Fibroblast of lung (primary cell): ENCODE measurements at regions not wholly inside any gene's neighbourhood (a gene's known extent, or its start where the extent isn't known, plus 50 kb on each side); places are given as distances from the start of the nearest gene placed in this dataset.

Experiments
- DNase-seq, 2 donors: peaks; one replicate each; pipeline versions ENCODE4 v3.0.0 to v3.0.0-alpha.2; 2010; ENCODE audit warnings: low read depth in 2 of 2
- H2AFZ ChIP-seq: 2 replicates; pipeline ENCODE4 v1.5.1; 2012; ENCODE audit warnings: low read length, control low read depth, inconsistent platforms
- H3K27ac ChIP-seq: 2 replicates; pipeline ENCODE4 v1.5.1; 2011; ENCODE audit warnings: low read length, control low read depth; ENCODE audit not compliant: insufficient read depth
- H3K27me3 ChIP-seq: 2 replicates; pipeline ENCODE4 v1.5.1; 2011; ENCODE audit warnings: mild to moderate bottlenecking, low read length; ENCODE audit not compliant: control insufficient read depth, insufficient read depth
- H3K36me3 ChIP-seq: 2 replicates; pipeline ENCODE4 v1.5.1; 2011; ENCODE audit warnings: low read length; ENCODE audit not compliant: control insufficient read depth, insufficient read depth
- H3K4me1 ChIP-seq: 2 replicates; pipeline ENCODE4 v1.5.1; 2011; ENCODE audit warnings: low read length; ENCODE audit not compliant: control insufficient read depth, insufficient read depth; ENCODE audit errors: extremely low read depth
- H3K4me2 ChIP-seq: 2 replicates; pipeline ENCODE4 v1.5.1; 2011; ENCODE audit warnings: low read length, control low read depth; ENCODE audit not compliant: insufficient read depth; ENCODE audit errors: extremely low read depth
- H3K4me3 ChIP-seq, 4 experiments: fragments of 200-600 bp in 1 of 4; sonication (generic) in 1 of 4; replicated peaks in 1 of 4; 2 replicates each; pipeline ENCODE4 v1.5.1; 2011 to 2016; ENCODE audit warnings: low read length in 4 of 4, low read depth in 3 of 4, mild to moderate bottlenecking in 3 of 4, control low read depth in 2 of 4, inconsistent platforms in 1 of 4, mixed read lengths in 1 of 4; ENCODE audit not compliant: insufficient read depth in 1 of 4; ENCODE audit errors: control extremely low read depth in 1 of 4
- H3K79me2 ChIP-seq: 2 replicates; pipeline ENCODE4 v1.5.1; 2012; ENCODE audit warnings: mild to moderate bottlenecking, low read length, inconsistent platforms; ENCODE audit not compliant: control insufficient read depth, insufficient read depth
- H3K9ac ChIP-seq: 2 replicates; pipeline ENCODE4 v1.5.1; 2011; ENCODE audit warnings: mild to moderate bottlenecking, low read length, control low read depth; ENCODE audit not compliant: insufficient read depth
- H3K9me3 ChIP-seq: 2 replicates; pipeline ENCODE4 v1.5.1; 2012; ENCODE audit warnings: low read depth, low read length; ENCODE audit not compliant: control insufficient read depth, insufficient read depth
- H4K20me1 ChIP-seq: 2 replicates; pipeline ENCODE4 v1.5.1; 2011; ENCODE audit warnings: low read length; ENCODE audit not compliant: control insufficient read depth, insufficient read depth; ENCODE audit errors: extremely low read depth
- EZH2 ChIP-seq: IDR thresholded peaks from 2 replicates; pipeline ENCODE4 v1.5.1; 2012; ENCODE audit warnings: low read length, control low read depth, mild to moderate bottlenecking; ENCODE audit errors: missing control alignments
- TF ChIP-seq, protein P1 (sequence below), 2 donors: IDR thresholded peaks in 1 of 2; conservative IDR thresholded peaks in 1 of 2; 1 replicate in 1 of 2; 2 replicates in 1 of 2; pipeline ENCODE4 v1.5.1; 2011 to 2012; ENCODE audit warnings: low read length in 2 of 2, control low read depth in 1 of 2, inconsistent platforms in 1 of 2, low read depth in 1 of 2, mild to moderate bottlenecking in 1 of 2

DNA sequence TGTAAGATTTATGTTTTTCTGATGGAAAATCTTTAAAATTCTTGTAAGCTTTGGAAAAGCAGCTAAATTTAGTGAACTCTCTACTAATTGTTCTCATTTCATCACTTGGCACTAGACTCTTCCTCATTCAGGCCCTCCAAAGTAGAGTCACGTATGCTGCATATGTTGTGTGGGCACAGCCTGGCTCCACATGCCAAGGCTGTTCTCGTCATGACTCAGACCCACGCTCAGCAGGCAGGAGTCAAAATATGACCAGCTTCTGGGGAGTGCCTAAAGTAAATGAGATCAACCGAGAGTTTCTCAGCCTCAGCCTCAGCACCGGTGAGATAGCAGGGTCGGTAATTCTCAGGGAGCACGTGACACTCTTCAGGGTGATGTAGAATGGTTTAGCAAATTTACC lies 1672.9 kb downstream of the REEP3 start:
- Histone ChIP-seq H3K9ac (no peak overlapping the region), H3K4me2 (no peak overlapping the region), H3K79me2 (no peaks in the 10 kb centered on the region), H3K4me3 (no peak overlapping the region), H3K27ac (no peak overlapping the region), H3K36me3 (no peaks in the 10 kb centered on the region), H4K20me1 (no peaks in the 10 kb centered on the region), H3K4me1 (no peaks in the 10 kb centered on the region), H3K27me3 (no peaks in the 10 kb centered on the region), H3K9me3 (no peaks in the 10 kb centered on the region), H2AFZ (no peak overlapping the region)
- DNase-seq, result peak; percentile 14 to 44
- TF ChIP-seq, protein P1, sequence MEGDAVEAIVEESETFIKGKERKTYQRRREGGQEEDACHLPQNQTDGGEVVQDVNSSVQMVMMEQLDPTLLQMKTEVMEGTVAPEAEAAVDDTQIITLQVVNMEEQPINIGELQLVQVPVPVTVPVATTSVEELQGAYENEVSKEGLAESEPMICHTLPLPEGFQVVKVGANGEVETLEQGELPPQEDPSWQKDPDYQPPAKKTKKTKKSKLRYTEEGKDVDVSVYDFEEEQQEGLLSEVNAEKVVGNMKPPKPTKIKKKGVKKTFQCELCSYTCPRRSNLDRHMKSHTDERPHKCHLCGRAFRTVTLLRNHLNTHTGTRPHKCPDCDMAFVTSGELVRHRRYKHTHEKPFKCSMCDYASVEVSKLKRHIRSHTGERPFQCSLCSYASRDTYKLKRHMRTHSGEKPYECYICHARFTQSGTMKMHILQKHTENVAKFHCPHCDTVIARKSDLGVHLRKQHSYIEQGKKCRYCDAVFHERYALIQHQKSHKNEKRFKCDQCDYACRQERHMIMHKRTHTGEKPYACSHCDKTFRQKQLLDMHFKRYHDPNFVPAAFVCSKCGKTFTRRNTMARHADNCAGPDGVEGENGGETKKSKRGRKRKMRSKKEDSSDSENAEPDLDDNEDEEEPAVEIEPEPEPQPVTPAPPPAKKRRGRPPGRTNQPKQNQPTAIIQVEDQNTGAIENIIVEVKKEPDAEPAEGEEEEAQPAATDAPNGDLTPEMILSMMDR (conservative IDR thresholded peaks at IDR 0.05 in 1 of 2, IDR thresholded peaks at IDR 0.05 in 1 of 2; ENCODE audit: low read depth in 1 of 2, low read length in 2 of 2), result no peak
- TF ChIP-seq EZH2, result no peak

DNA sequence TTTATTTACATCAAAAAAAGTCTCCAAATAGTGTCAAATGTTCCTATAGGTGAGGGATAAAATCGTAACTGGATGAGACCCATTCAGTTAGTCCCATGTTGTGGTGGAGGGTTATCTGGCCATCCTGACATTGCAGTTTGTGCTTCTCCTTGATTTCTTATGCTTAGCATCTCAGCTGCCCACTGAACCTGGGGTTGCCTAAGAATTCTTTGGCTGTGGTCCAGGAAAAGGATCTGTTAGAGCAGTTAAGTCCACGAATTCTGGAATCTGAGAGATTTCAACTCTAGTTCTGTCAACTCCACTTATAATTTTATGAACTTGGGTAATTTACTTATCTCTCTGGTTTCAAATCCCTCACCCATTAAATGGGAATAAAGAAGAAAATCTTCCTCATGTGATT lies 1673.4 kb downstream of the REEP3 start:
- H3K4me2 ChIP-seq, result no peak overlapping the region
- no peak overlapping the region for H3K9ac ChIP-seq
- no peaks in the 10 kb centered on the region for H3K36me3 ChIP-seq
- no peak overlapping the region for H3K27ac ChIP-seq
- no peaks in the 10 kb centered on the region for H3K9me3 ChIP-seq
- no peak overlapping the region for H2AFZ ChIP-seq
- no peak overlapping the region for H3K4me3 ChIP-seq
- no peaks in the 10 kb centered on the region for H3K27me3 ChIP-seq
- H3K4me1 ChIP-seq, result no peaks in the 10 kb centered on the region
- TF ChIP-seq, protein P1 (conservative IDR thresholded peaks at IDR 0.05 in 1 of 2, IDR thresholded peaks at IDR 0.05 in 1 of 2; ENCODE audit: low read depth in 1 of 2, low read length in 2 of 2), result no peak
- TF ChIP-seq EZH2, result no peak
- H4K20me1 ChIP-seq, result no peaks in the 10 kb centered on the region
- no peaks in the 10 kb centered on the region for H3K79me2 ChIP-seq
- DNase-seq, result peak; percentile 1 to 18

DNA sequence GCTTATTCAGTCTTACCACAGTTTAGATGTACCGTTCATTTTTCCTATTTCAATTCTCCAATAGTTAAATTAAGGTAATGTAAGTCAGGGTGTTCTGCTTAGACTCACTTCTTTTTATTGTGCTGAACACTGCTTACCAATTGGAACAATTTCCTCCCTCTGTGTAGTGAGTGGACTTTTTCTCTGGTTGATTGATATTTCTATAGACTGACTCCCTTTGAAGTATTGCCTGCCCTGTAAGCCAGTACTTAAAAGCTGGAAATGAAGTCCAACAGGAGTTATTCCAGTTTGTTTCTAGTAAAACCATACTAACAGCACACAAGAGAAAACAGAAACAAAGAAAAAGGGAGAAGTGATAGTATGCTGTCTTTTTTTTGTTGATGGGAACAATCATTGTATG lies 1674.9 kb downstream of the REEP3 start:
- TF ChIP-seq, protein P1 (conservative IDR thresholded peaks at IDR 0.05 in 1 of 2, IDR thresholded peaks at IDR 0.05 in 1 of 2; ENCODE audit: low read depth in 1 of 2, low read length in 2 of 2), result no peak
- TF ChIP-seq EZH2, result no peak
- no peaks in the 10 kb centered on the region for H3K79me2 ChIP-seq
- H3K36me3 ChIP-seq, result no peaks in the 10 kb centered on the region
- H3K4me1 ChIP-seq, result no peaks in the 10 kb centered on the region
- no peaks in the 10 kb centered on the region for H4K20me1 ChIP-seq
- H3K27me3 ChIP-seq, result no peaks in the 10 kb centered on the region
- H3K27ac ChIP-seq, result no peak overlapping the region
- no peak for DNase-seq
- H3K9me3 ChIP-seq, result no peaks in the 10 kb centered on the region
- H3K4me2 ChIP-seq, result no peak overlapping the region
- H2AFZ ChIP-seq, result no peak overlapping the region
- H3K4me3 ChIP-seq, result no peak overlapping the region
- H3K9ac ChIP-seq, result no peak overlapping the region
